Ramos (cell line): ENCODE measurements at regions not wholly inside any gene's neighbourhood (a gene's known extent, or its start where the extent isn't known, plus 50 kb on each side); places are given as distances from the start of the nearest gene placed in this dataset.
"Not testable (repeated sequence)": the region's sequence is repeated elsewhere in the genome, so short reads cannot be mapped to it uniquely, and the experiment has no call there.

Source experiments
- in situ Hi-C: fragments of 300-500 bp; cut with MboI; formaldehyde crosslinking; loops from one replicate; pipeline ENCODE4 v1.14.3; 2022; ENCODE audit warnings: low sequenced_read_pairs; ENCODE audit not compliant: unreplicated experiment

DNA sequence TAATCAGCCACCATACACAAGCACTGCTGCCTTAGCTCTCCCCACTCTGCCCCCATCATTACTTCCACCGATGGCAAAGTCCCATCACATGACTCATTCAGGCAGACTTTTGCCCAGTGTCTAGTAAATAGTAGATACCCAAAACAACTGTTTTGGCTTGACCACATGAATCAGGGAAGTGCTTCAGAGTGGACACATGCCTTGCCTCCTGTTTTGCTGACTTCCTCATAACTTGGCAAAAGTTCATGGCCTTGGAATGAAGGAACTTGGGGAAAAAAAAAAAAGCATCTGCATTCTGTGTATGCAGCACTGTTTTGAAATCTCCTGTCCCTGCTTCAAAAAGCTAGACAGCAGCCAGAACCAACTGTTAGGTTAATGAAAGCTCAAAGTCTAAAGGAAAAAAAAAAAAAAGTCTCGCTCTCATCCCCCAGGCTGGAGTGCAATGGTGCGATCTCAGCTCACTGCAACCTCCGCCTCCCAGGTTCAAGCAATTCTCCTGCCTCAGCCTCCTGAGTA lies 335.3 kb downstream of the FAM181B start:
- in situ Hi-C loops: no loop called here

DNA sequence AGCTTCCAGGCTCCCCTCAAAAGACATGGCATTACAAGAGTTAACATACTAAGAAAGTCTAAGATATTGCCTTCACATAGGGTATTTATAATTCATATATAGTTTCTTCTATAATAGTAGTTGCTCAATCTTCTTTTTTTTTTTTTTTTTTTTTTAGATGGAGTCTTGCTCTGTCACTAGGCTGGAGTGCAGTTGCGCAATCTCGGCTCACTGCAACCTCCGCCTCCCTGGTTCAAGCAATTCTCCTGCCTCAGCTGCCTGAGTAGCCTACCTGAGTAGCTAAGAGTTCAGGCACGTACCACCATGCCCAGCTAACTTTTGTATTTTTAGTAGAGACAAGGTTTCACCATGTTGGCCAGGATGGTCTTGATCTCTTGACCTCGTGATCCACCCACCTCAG lies 337.0 kb downstream of the FAM181B start:
- in situ Hi-C loops: not testable (repeated sequence)

DNA sequence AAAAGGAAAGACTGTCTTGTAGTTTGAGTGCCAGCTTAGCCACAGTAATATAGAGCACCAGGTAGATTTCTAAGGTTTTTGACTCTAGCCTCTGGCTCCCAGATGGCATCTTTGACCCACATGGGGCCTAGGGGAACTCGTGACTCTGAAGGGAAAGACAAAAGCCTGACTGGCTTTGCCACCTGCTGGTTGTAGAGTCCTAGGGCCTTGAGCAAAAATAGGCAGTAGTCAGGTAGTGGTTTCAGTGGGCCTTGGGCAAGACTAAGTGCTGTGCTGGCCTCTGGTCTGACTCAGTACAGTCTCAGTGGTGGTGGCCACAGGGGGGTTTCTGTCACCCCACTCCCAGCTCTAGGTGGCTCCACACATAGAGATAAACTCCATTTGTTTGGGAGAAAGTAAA lies 349.4 kb downstream of the FAM181B start:
- in situ Hi-C loops: no loop called here

DNA sequence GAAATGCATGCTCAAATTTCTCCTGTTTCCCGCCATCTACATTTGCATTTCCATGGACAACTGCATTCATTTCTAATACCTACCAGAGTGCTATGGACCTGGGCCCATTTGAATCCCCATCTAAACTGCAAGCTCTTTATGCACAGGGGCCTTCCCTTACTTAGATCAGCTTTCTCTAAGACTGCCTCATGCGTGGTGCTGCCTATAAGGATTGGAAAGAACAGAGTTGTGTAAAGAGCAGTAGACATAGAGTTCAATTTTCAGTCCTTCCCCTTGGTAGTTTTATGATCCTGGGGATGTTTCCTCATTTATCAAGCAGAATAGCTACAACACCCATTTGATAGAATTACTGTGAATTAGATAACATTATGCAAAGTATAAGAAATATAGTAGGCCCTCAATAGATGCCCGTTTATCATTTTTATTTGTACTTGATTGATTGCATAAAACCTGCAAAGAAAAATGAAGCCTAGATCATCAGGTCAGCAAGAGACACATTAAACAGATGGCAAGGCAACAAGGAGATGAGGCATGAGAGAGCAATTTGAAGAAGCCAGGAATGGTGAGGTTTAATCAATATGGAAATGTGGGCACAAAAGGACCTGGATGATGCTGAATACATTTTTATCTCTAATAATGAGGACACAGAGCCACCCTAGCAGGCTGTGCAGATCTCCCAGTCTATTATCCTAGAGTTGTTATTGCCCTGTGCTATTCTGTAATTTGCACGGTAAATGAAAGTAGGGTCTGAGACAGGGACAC lies 359.7 kb downstream of the FAM181B start:
- in situ Hi-C loops: no loop called here

DNA sequence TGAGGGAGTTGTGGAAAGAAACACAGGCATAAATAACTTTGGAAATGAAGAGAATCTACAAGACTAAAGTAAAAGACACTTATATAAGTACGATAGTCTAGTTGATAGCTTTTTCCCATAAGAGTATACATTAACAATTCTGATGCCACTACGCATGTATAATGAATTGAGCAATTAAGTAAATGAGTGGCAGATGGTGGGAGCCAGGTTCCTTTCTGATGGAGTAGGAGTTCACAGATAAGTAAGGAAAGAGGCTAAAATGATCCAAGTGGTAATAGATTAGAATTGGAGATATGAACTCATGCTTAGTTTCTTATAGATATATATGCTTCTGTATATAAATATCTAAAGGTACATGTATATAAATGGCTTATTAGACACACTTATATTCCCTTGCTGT lies 368.3 kb downstream of the FAM181B start:
- in situ Hi-C loops: no loop called here

DNA sequence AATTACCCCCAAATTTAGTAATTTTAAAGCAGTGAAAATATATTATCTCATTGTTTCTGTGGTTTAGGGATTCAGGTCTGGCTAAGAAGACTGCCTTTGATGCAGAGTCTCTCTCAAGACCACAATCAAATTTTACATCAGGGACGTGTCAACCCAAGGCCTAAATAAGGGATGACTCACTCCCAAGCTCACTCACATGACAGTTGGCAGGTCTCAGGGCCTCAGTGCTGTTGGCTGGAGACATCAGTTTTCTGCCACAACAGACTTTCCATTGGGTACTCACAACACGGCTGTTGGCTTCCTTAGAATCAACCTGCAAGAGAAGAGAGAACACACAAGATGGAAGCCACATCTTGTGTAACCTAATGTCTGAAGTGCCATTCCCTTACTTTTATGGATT lies 377.3 kb downstream of the FAM181B start:
- in situ Hi-C loops: no loop called here

DNA sequence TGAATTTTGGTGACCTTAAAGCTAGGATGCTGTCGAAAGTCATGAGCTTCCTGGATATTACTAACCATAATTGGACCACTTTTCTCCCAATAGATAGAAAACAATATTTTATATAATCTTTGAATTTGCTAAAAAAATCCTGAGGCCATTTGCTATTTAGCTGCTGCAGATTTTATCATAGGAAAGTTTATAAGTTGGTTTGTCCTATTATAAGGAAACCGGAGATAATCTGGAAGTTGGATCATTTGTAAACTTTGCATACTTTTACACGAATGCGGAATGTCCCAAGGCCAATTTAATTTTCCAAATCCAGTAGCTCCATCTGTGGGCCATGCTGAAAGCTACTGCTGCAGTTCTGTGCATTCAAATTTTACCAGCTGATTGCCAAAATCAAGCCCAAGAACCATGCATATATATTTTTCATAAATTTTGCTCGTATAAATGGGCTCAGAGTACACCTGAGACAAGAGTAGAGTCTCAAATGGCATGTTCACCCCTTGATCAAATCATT lies 378.3 kb downstream of the FAM181B start:
- in situ Hi-C loops: no loop called here

DNA sequence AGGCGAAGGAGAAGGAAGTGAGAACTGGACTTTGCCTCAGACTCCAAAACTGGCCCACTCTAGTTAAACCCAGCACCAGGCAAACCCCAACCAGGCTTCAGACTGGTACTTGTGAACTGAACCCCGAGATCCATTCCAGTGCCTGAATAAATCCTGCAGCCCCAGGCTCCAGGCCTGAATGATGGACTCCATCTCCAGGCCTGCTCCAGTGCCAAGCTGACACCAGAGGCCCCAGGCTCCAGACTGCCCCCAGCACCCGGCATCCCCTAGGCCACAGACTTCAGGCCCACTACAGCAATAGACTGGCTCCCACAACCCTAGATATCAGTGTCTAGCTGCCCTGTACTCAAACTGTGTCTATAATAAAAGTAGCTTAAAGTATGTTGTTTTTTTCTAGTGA lies 406.8 kb downstream of the FAM181B start:
- in situ Hi-C loops: no loop called here

DNA sequence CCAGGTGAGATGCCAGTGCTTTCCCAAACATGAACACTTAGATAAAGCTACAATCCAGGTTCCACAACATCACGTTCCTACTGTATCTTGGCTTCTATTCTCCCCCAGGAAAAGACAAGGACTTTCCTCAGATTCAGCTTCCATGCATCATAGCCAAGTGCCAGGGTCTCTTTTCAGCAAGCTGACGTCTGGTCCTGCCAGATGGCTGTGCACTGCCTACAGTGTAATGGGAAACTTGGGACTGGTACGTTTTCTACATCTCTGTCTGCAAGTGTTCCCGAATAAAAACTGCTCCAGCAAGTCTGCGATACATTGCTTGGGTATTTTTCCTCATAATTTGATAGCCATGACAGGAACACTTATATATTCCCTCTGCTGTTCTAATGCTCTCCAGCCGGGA lies 412.5 kb downstream of the FAM181B start:
- in situ Hi-C loops: no loop called here

DNA sequence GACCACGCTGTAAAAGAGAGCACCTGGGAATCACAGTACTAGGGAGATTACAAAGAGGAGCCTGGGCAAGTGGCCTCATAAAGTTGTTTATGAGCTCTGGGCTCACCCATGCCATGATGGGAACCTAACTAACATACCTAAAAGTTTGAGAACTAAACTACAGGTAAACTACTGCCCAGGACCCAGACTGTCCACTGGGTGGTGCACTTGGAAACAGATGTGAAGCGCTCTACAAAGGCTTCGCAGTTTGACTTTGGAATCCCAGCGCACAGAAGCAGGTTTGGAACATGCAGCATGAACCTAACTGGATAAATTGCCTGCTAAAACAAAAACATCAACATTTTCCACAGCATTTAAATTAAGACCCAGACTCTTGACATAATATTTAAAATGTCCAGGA lies 418.6 kb downstream of the FAM181B start:
- in situ Hi-C loops: no loop called here

DNA sequence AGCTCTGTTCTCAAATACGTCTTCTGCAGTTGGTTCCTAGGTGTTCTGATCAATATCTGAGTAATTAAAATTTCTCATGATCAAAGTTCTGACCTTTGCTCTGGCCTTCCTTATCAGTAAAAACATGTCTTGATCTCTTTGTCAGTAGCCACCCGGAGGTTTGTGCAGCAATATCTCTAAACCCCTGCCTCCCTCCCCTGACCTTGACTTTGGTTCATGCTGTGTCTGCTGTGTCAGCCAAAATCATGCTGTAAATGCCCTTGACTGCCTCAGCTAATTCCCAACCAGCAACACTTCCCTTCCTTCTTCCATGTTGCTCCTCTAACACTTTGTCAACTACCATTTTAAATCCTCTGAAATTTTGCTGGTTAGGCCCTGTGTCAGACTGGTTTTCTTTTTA lies 424.7 kb downstream of the FAM181B start:
- in situ Hi-C loops: no loop called here

DNA sequence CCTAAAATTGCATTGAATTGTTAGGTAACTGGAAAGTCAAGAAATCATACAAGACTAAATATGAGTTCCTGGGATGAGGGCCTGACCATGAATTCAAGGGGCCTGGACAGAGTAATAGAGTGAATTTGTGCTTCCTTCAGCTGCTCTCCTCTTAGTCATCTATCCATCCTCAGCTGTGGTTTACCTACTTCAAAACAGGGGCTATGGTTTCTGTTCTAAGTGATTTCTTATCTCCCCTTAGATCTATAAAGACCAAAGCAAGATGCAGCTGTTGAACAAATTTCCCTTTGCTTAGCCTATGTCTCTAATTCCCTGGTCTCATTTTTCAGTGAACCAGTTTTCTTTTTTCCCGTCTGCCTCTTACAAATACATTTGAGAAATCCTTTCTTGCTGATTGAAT lies 428.5 kb downstream of the FAM181B start:
- in situ Hi-C loops: no loop called here

DNA sequence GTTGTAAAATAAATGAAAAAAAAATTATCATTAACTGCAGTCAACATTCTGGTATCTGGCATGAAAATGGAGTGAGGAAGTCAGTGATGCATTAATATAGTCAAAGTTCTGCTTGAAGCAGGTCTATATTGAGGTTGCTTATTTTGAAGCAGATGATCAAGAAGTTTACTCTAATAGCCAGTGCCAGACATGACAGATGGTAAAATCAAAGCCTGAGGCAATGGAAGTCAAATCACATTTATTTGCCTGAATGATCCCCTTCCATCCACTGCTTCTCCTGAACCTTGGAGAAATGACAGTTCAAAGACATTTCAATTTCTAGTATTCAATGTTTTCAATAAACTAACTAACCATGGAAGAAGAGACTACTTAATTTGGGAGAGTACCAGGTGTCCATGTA lies 430.0 kb downstream of the FAM181B start:
- in situ Hi-C loops: no loop called here

DNA sequence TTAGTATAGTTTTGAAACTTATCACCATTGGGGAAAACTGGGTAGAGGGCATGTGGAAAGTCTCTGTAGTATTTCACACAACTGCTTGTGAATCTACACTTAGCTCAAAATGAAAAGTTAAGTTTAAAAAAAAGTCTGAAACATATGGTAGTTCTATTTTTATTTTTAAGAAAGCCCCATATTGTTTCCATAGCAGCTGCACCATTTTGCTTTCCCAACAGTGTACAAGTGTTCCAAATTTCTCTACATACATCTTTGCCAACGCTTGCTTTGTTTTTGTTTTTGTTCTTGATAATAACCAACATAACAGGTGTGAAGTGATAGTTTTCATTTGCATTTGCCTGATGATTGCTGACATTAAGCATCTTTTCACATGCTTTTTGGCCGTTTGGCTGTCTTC lies 445.2 kb downstream of the FAM181B start:
- in situ Hi-C loops: no loop called here

DNA sequence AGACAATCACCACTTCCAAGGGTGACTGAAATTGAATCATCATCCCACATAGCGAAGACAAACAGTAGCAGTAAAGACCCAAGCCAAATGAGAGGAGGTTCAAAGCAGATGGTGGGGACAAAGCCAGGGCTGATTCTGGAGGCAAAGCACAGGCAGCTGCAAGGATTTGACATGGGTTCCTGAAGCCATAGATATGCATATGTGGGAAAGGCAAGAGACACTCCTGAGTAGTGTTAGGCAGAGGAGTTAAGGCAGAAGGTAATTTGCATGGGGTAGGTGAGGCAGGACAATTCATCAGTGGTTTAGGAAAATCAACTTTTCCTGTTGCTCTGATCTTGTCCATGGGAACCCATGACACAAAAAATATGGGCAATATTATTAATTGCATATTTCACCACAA lies 462.8 kb downstream of the FAM181B start:
- in situ Hi-C loops: no loop called here

DNA sequence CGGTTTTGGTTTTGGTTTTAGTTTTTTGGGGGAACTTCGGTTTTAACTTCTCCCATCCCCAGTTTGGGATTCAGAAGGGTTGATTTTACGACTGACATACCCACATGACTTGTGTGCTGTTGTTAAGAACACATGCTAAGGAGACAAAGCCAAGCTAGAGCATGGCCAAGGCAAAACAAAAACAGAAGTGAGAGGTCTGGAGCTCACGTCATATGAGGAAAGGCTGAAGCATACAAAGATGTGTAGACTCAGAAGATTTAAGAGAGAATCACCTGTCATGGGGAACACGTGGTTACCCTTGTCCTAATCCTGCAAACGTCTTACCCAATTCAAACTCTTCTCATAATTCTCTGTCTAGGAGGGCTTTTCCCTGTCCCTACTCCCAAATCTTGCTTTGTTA lies 465.0 kb downstream of the FAM181B start:
- in situ Hi-C loops: no loop called here

DNA sequence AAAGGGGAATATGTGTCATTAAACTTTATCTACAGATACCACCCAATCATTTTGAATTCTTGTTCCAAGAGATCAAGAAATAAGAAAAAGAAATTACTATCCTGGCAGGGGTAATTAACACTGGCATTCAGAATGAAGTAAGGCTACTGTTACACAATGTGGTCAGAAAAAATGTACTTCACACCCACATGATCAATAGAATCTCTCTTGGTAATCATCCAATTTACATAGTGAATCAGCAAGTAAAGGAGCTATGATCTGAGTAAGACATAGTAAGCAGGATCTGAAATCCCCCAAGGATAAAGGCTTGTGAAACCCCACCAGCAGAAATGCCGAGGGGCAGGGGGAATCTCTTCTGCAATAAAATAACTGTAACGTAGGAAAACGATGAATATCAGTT lies 466.5 kb downstream of the FAM181B start:
- in situ Hi-C loops: no loop called here

DNA sequence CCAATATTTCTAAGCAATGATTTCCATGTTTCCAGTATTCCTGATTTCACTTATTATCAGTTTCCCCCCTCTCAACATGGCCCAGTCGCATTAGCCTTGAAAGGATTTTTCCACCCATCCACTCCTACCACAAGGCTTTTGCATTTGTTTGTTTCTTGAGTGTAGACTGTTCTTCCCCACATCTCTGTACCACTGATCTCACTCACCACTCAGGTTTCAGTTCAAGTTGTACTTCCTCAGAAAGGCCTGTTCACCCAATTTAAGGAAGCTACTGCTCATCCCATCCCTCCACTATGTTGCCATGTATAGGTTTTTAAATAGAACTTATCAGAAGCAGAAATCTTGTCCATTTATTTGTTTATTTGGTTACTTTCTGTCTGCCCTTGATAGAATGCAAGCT lies 472.3 kb downstream of the FAM181B start:
- in situ Hi-C loops: no loop called here

DNA sequence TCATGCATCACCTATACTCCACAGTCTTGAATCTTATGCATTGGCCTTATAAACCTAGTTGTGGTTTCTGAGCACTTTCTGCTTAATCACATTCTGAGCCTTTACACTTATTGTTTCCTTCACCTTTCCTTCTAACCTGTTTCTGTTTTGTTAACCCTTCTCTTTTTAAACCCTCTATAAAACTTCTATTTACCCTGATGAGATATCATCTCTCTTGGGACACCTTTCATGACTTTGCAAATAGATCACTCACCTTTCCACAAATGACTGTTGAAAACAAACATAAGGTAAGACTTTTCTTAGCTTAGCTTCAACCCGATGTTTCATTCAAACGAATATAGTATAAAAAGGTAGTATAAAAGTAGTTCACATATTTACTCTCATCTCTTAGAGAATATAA lies 483.6 kb downstream of the FAM181B start:
- in situ Hi-C loops: no loop called here

DNA sequence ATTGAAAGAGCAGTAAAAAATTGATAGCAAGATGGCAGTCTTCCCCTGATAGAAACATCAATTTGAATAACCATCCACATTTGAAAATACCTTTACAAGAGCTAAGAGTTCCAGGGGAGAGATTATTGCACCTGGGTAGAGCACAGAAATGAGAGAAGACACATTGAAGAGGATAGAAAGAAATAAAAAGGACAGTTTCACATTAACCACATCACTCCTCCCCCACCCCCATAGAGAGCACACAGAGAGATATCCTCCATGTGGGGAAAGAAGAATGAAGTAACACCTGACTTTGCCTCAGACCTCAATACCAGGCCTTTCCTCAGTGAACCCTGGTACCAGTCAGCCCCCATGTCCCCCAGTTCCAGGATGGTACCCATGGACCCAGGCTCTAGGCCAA lies 486.7 kb downstream of the FAM181B start:
- in situ Hi-C loops: loop anchor here (25.0 kb wide), 1 partner anchor 610 kb away; no protein-coding TSS in a partner anchor

DNA sequence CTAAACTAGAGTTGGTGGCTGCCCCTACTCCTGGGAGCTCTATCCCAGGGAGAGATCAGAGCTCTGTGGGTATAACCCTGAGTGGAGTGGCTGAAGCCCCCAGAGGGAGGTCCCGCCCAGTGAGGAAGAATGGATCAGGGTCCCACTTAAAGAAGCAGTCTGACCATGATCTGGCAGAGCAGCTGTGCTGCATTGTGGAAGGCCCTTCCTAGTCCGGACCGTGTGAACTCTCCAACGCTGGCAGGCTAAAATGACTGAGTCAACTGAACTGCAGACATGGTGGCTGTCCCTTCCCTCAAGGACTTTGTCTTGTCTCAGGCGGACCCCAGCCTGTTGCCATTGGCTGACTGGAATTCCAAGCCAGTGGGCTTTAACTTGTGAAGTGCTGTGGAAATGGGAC lies 494.2 kb downstream of the FAM181B start:
- in situ Hi-C loops: loop anchor here (25.0 kb wide), 1 partner anchor 602 kb away; no protein-coding TSS in a partner anchor

DNA sequence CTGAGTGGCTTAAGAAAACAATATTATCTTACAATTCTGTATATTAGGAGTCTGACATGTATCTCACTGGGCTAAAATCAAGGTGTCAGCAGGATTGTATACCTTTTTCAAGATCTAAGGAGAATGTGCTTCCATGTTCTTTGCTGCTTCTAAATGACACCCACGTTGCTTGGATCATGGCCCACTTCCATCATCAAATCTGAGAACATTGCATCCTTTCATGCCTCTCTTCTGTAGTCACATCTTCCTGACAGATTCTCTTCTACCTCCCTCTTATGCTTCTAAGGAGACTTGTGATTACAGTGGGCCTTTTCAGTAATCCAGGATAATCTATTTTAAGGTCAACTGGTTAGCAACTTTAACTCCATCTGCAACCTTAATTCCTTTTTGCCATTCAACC lies 499.4 kb downstream of the FAM181B start:
- in situ Hi-C loops: loop anchor here (25.0 kb wide), 1 partner anchor 597 kb away; no protein-coding TSS in a partner anchor
